SU-DHL-6 (cell line): ENCODE measurements at regions not wholly inside any gene's neighbourhood (a gene's known extent, or its start where the extent isn't known, plus 50 kb on each side); places are given as distances from the start of the nearest gene placed in this dataset.

Source experiments
- H2AFZ ChIP-seq: fragments of 200-600 bp; sonication (generic); 2 replicates; pipeline ENCODE4 v1.6.1; 2014; ENCODE audit warnings: low read depth, mild to moderate bottlenecking, moderate library complexity, mixed read lengths, antibody characterized with exemption, low read length; ENCODE audit not compliant: severe bottlenecking
- H3F3A ChIP-seq: fragments of 200-600 bp; shearing (Covaris generic); 2 replicates; pipeline ENCODE4 v1.6.0; 2016; ENCODE audit warnings: antibody characterized with exemption, mild to moderate bottlenecking; ENCODE audit not compliant: insufficient read depth
- H3K27ac ChIP-seq: fragments of 200-600 bp; sonication (generic); 2 replicates; pipeline ENCODE4 v1.5.1; 2016; ENCODE audit warnings: low read depth, mild to moderate bottlenecking, low read length, moderate library complexity, mixed read lengths
- H3K27me3 ChIP-seq: fragments of 200-600 bp; sonication (generic), shearing (Covaris generic); 2 replicates; pipeline ENCODE4 v1.6.0; 2014; ENCODE audit warnings: mild to moderate bottlenecking, low read length
- H3K36me3 ChIP-seq: fragments of 200-600 bp; sonication (generic); 2 replicates; pipeline ENCODE4 v1.6.1; 2014; ENCODE audit warnings: mild to moderate bottlenecking, low read length, mixed read lengths
- H3K4me2 ChIP-seq: fragments of 300-600, 200-600 bp; shearing (Covaris generic), sonication (generic); 2 replicates; pipeline ENCODE4 v1.6.0; 2014; ENCODE audit warnings: low read length, low read depth, mild to moderate bottlenecking; ENCODE audit not compliant: poor library complexity, severe bottlenecking
- H3K4me3 ChIP-seq: fragments of 200-600 bp; sonication (generic); 2 replicates; pipeline ENCODE4 v1.5.1; 2014; ENCODE audit warnings: antibody characterized with exemption, low read length, mild to moderate bottlenecking, mixed read lengths; ENCODE audit not compliant: insufficient read depth, poor library complexity, severe bottlenecking
- H3K79me2 ChIP-seq: fragments of 200-600 bp; sonication (generic); 2 replicates; pipeline ENCODE4 v1.6.1; 2014; ENCODE audit warnings: mild to moderate bottlenecking, low read length, moderate library complexity; ENCODE audit not compliant: insufficient read depth
- H3K9ac ChIP-seq: fragments of 200-600 bp; sonication (generic); 2 replicates; pipeline ENCODE4 v1.7.0; 2014; ENCODE audit warnings: mild to moderate bottlenecking, low read length
- H3K9me2 ChIP-seq: fragments of 200-600 bp; sonication (generic); replicated peaks from 2 replicates; pipeline ENCODE4 v1.6.1; 2014; ENCODE audit warnings: low read length; ENCODE audit not compliant: insufficient read depth
- H3K9me3 ChIP-seq: fragments of 200-600 bp; sonication (generic); 2 replicates; pipeline ENCODE4 v1.6.1; 2014; ENCODE audit warnings: low read length, mixed read lengths; ENCODE audit not compliant: insufficient read depth
- H4K20me1 ChIP-seq: fragments of 200-600 bp; sonication (generic); 2 replicates; pipeline ENCODE4 v1.6.1; 2014; ENCODE audit warnings: low read depth, mild to moderate bottlenecking, antibody characterized with exemption, low read length, moderate library complexity, mixed read lengths
- EZH2phosphoT487 ChIP-seq: fragments of 200-600 bp; sonication (generic), shearing (Covaris generic); conservative IDR thresholded peaks from 2 replicates; pipeline ENCODE4 v1.6.1; 2018; ENCODE audit warnings: mild to moderate bottlenecking, antibody characterized with exemption, low read length, moderate library complexity, mixed read lengths
- TF ChIP-seq, protein P1 (sequence below): fragments of 200-600 bp; sonication (generic); IDR thresholded peaks from one replicate; pipeline ENCODE4 v1.5.1; 2017; ENCODE audit warnings: antibody characterized with exemption, mild to moderate bottlenecking, low read length, moderate library complexity; ENCODE audit not compliant: insufficient read depth, poor library complexity, severe bottlenecking

DNA sequence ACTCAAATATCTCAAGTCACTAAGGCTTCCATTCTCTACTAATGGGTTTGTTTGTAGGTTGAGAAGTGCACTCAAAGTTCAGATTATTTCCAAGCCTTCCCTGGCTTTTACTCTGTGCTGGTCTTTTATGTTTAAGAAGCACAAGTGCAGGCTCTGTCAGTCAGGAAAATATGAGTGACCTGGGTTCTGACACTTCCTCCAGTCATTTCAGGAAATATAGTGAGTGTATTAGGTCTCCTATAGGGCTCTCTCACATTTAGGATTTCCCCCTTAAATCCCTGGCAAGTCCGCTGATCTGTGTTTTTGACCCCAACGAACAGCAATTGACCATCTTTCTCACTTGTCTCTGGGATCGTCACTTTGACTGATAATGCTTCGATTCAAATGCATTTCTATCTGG is 210.2 kb downstream of the ARPP21 start:
- no peaks in the 10 kb centered on the region for H4K20me1 ChIP-seq
- no peak overlapping the region for H3K27ac ChIP-seq
- no peaks in the 10 kb centered on the region for H3K9me2 ChIP-seq
- no peak overlapping the region for H3K4me2 ChIP-seq
- H3K9ac ChIP-seq: no peak overlapping the region
- TF ChIP-seq EZH2phosphoT487: no peak
- TF ChIP-seq, protein P1, sequence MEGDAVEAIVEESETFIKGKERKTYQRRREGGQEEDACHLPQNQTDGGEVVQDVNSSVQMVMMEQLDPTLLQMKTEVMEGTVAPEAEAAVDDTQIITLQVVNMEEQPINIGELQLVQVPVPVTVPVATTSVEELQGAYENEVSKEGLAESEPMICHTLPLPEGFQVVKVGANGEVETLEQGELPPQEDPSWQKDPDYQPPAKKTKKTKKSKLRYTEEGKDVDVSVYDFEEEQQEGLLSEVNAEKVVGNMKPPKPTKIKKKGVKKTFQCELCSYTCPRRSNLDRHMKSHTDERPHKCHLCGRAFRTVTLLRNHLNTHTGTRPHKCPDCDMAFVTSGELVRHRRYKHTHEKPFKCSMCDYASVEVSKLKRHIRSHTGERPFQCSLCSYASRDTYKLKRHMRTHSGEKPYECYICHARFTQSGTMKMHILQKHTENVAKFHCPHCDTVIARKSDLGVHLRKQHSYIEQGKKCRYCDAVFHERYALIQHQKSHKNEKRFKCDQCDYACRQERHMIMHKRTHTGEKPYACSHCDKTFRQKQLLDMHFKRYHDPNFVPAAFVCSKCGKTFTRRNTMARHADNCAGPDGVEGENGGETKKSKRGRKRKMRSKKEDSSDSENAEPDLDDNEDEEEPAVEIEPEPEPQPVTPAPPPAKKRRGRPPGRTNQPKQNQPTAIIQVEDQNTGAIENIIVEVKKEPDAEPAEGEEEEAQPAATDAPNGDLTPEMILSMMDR: no peak
- no peak overlapping the region for H3K4me3 ChIP-seq
- peak overlapping the region; percentile 25 for H2AFZ ChIP-seq
- no peaks in the 10 kb centered on the region for H3K79me2 ChIP-seq
- no peaks in the 10 kb centered on the region for H3K27me3 ChIP-seq
- no peaks in the 10 kb centered on the region for H3F3A ChIP-seq
- H3K36me3 ChIP-seq: no peaks in the 10 kb centered on the region
- no peaks in the 10 kb centered on the region for H3K9me3 ChIP-seq

DNA sequence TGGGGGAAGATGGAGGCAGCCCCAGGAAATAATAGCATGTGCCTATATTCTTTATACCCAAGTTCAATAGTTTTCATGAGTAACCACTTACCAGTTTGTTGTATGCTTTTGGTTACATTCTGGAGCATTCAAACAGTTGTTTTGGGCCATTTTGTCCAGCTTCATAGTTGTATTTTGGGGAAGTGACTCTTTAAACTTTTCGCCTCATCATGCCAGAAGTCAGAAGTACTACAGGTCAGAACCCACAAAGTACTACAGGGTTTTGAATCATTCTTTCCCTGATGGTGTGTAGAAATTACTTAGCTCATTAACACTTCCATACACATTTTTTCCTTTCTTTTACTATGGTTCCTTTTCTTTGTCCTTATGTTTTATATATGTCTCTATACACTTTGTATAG is 210.6 kb downstream of the ARPP21 start:
- no peaks in the 10 kb centered on the region for H3K36me3 ChIP-seq

DNA sequence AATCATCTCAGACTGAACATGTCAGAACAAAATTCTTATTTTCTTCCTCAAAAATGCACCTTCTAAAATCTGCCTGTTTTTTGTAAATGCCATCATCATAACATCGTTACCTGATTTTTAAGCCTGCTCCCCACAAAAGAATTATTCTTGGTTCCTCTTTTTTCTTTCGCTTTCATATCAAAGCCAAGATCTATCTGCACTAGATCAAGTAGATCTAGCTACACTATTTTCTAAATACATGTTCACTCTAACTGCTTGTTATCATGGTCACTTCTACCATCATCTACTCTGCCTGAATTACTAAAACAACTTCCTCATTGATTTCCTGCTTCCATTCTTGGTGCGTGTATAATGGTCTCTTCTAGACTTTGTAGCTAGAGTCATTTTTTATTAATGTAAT is 217.7 kb downstream of the ARPP21 start:
- no peak overlapping the region for H3K4me3 ChIP-seq
- H3F3A ChIP-seq: no peaks in the 10 kb centered on the region
- TF ChIP-seq, protein P1: no peak
- TF ChIP-seq EZH2phosphoT487: no peak
- no peaks in the 10 kb centered on the region for H3K36me3 ChIP-seq
- peak overlapping the region; percentile 8 for H2AFZ ChIP-seq
- H3K9me3 ChIP-seq: no peaks in the 10 kb centered on the region
- H3K9me2 ChIP-seq: no peaks in the 10 kb centered on the region
- no peaks in the 10 kb centered on the region for H4K20me1 ChIP-seq
- H3K27me3 ChIP-seq: no peaks in the 10 kb centered on the region
- H3K9ac ChIP-seq: no peak overlapping the region
- no peaks in the 10 kb centered on the region for H3K79me2 ChIP-seq
- 0 out of 2 replicates have a peak overlapping the region, but pooled peaks have one; percentile 1 for H3K27ac ChIP-seq
- peak overlapping the region; percentile 43 for H3K4me2 ChIP-seq

More for the DNA sequence above, 210.6 kb downstream of the ARPP21 start:
- no peaks in the 10 kb centered on the region for H3K9me2 ChIP-seq
- H3K79me2 ChIP-seq: no peaks in the 10 kb centered on the region
- H3K27me3 ChIP-seq: no peaks in the 10 kb centered on the region
- no peaks in the 10 kb centered on the region for H3K9me3 ChIP-seq
- no peak overlapping the region for H3K27ac ChIP-seq
- H2AFZ ChIP-seq: peak overlapping the region; percentile 25
- TF ChIP-seq, protein P1: no peak
- no peak for TF ChIP-seq EZH2phosphoT487
- no peak overlapping the region for H3K4me3 ChIP-seq
- no peaks in the 10 kb centered on the region for H3F3A ChIP-seq
- no peaks in the 10 kb centered on the region for H4K20me1 ChIP-seq
- no peak overlapping the region for H3K4me2 ChIP-seq
- no peak overlapping the region for H3K9ac ChIP-seq
